Endothelial cell of umbilical vein (primary cell): ENCODE measurements at regions not wholly inside any gene's neighbourhood (a gene's known extent, or its start where the extent isn't known, plus 50 kb on each side); places are given as distances from the start of the nearest gene placed in this dataset.

Source experiments
- BruUV-seq: library from RNA; stranded (reverse); fragments of 400-500 nt; replicated peaks from 2 replicates; lab custom pipeline; 2021; lab: Mats Ljungman, UMichigan
- CTCF ChIA-PET: fragments of 300-600, 350-600 bp; sonication (Branson Sonifier 250); formaldehyde crosslinking; loops from one replicate; lab custom pipeline; 2021; ENCODE audit warnings: antibody characterized with exemption, inconsistent platforms; lab: Charles Lee
- POLR2A ChIA-PET: fragments of 300-600, 350-600 bp; sonication (Branson Sonifier 250); formaldehyde crosslinking; loops from one replicate; lab custom pipeline; 2021; ENCODE audit warnings: antibody characterized with exemption, inconsistent platforms; lab: Charles Lee
- DNase-seq: peaks from one replicate; pipeline ENCODE4 v3.0.0-alpha.2; 2011; ENCODE audit warnings: low read depth, low spot score
- FAIRE-seq: peaks from 2 replicates; lab custom pipeline; 2011; peaks lifted over from hg19 to GRCh38; lab: Jason Lieb, UNC
- H2AFZ ChIP-seq: 2 replicates; pipeline ENCODE4 v1.6.0; 2012; ENCODE audit warnings: low read depth, low read length, control low read depth, inconsistent platforms
- H3K27ac ChIP-seq: 2 replicates; pipeline ENCODE4 v1.5.1; 2011; ENCODE audit warnings: low read depth, mild to moderate bottlenecking, control low read depth, low read length, moderate library complexity; ENCODE audit not compliant: insufficient read depth
- H3K27me3 ChIP-seq, 2 experiments: 2 replicates each; pipeline versions ENCODE4 v1.6.0 to v1.6.1; 2011; ENCODE audit warnings: low read length in 2 of 2, mixed read lengths in 1 of 2; ENCODE audit not compliant: control insufficient read depth in 2 of 2, insufficient read depth in 2 of 2
- H3K36me3 ChIP-seq, 2 experiments: 2 replicates in 1 of 2; 3 replicates in 1 of 2; pipeline ENCODE4 v1.5.1; 2011; ENCODE audit warnings: low read length in 2 of 2, mild to moderate bottlenecking in 1 of 2, moderate library complexity in 1 of 2; ENCODE audit not compliant: control insufficient read depth in 2 of 2, insufficient read depth in 2 of 2; ENCODE audit errors: extremely low read depth in 1 of 2
- H3K4me1 ChIP-seq: 3 replicates; pipeline ENCODE4 v1.5.1; 2011; ENCODE audit warnings: mild to moderate bottlenecking, low read length; ENCODE audit not compliant: control insufficient read depth, insufficient read depth; ENCODE audit errors: extremely low read depth
- H3K4me2 ChIP-seq: 2 replicates; pipeline ENCODE4 v1.6.1; 2011; ENCODE audit warnings: low read length, control low read depth, mixed read lengths; ENCODE audit not compliant: insufficient read depth
- H3K4me3 ChIP-seq, 3 experiments: fragments of 200-600 bp in 1 of 3; sonication (generic), shearing (Covaris generic) in 1 of 3; replicated peaks in 1 of 3; 2 replicates each; pipeline ENCODE4 v1.5.1; 2011 to 2016; ENCODE audit warnings: control low read depth in 3 of 3, low read length in 3 of 3, mild to moderate bottlenecking in 2 of 3, inconsistent platforms in 1 of 3, low read depth in 1 of 3, moderate library complexity in 1 of 3; ENCODE audit not compliant: insufficient read depth in 1 of 3
- H3K79me2 ChIP-seq: 2 replicates; pipeline ENCODE4 v1.6.0; 2012; ENCODE audit warnings: low read length, inconsistent platforms; ENCODE audit not compliant: control insufficient read depth, insufficient read depth
- H3K9ac ChIP-seq: replicated peaks from 2 replicates; pipeline ENCODE3; 2011; ENCODE audit warnings: low read length, control low read depth; ENCODE audit not compliant: insufficient read depth; ENCODE audit errors: extremely low read depth
- H3K9me1 ChIP-seq: replicated peaks from 3 replicates; pipeline ENCODE4 v1.6.0; 2011; ENCODE audit warnings: mild to moderate bottlenecking, low read length; ENCODE audit not compliant: control insufficient read depth, insufficient read depth; ENCODE audit errors: extremely low read depth
- H3K9me3 ChIP-seq: replicated peaks from 2 replicates; pipeline ENCODE4 v1.5.1; 2012; ENCODE audit warnings: low read length, inconsistent platforms; ENCODE audit not compliant: control insufficient read depth, insufficient read depth
- H4K20me1 ChIP-seq: replicated peaks from 2 replicates; pipeline ENCODE3; 2011; ENCODE audit warnings: mild to moderate bottlenecking, low read length; ENCODE audit not compliant: control insufficient read depth, insufficient read depth; ENCODE audit errors: extremely low read depth
- CTCF ChIP-seq, 2 donors: IDR thresholded peaks; 1 replicate in 1 of 2; 2 replicates in 1 of 2; pipeline ENCODE4 v1.5.1; 2011; ENCODE audit warnings: low read length in 2 of 2, mild to moderate bottlenecking in 2 of 2, moderate library complexity in 2 of 2, control low read depth in 1 of 2, inconsistent platforms in 1 of 2, low read depth in 1 of 2; ENCODE audit not compliant: insufficient read depth in 1 of 2; ENCODE audit errors: extremely low read depth in 1 of 2
- EZH2 ChIP-seq: IDR thresholded peaks from 2 replicates; pipeline ENCODE4 v1.6.1; 2012; ENCODE audit warnings: borderline replicate concordance, low read depth, mild to moderate bottlenecking, moderate library complexity, low read length, inconsistent platforms; ENCODE audit not compliant: severe bottlenecking
- FOS ChIP-seq: IDR thresholded peaks from 2 replicates; pipeline ENCODE4 v1.6.1; 2011; ENCODE audit warnings: mild to moderate bottlenecking, low read length, moderate library complexity, borderline replicate concordance; ENCODE audit not compliant: insufficient read depth
- GATA2 ChIP-seq: IDR thresholded peaks from 2 replicates; pipeline ENCODE4 v1.7.0; 2011; ENCODE audit warnings: low read depth, mild to moderate bottlenecking, moderate library complexity, mixed read lengths, low read length; ENCODE audit not compliant: insufficient read length, insufficient read depth
- JUN ChIP-seq: IDR thresholded peaks from 2 replicates; pipeline ENCODE4 v1.6.1; 2011; ENCODE audit warnings: borderline replicate concordance, low read depth; ENCODE audit not compliant: insufficient read length, insufficient read depth
- MAX ChIP-seq: IDR thresholded peaks from 2 replicates; pipeline ENCODE4 v1.6.1; 2011; ENCODE audit not compliant: insufficient read depth, insufficient read length
- MYC ChIP-seq: IDR thresholded peaks from one replicate; pipeline ENCODE4 v1.6.1; 2011; ENCODE audit warnings: mild to moderate bottlenecking, low read depth, low read length
- POLR2A ChIP-seq: IDR thresholded peaks from 2 replicates; pipeline ENCODE4 v1.6.1; 2012; ENCODE audit warnings: low read depth, mild to moderate bottlenecking, control low read depth, low read length
- POLR2AphosphoS5 ChIP-seq: IDR thresholded peaks from 2 replicates; pipeline ENCODE4 v1.6.1; 2012; ENCODE audit warnings: low read depth, mild to moderate bottlenecking, control low read depth, low read length, moderate library complexity; ENCODE audit not compliant: insufficient read depth
- dilution Hi-C: fragments of 300-500 bp; cut with MboI; formaldehyde crosslinking; loops from one replicate; pipeline ENCODE4 v1.15.0; 2019; ENCODE audit warnings: low sequenced_read_pairs; ENCODE audit not compliant: extremely low pct_ligation_motif_present
- intact Hi-C: fragments of 100-400 bp; cut with micrococcal nuclease; formaldehyde crosslinking; loops from one replicate; pipeline ENCODE4 v1.10.0; 2022

GRCh38 chr7:153100691-153101237, 341.2 kb downstream of the ACTR3B start:
- CTCF ChIA-PET, result no interaction called here
- POLR2A ChIA-PET, result no interaction called here

GRCh38 chr7:153103202-153103601, 343.6 kb downstream of the ACTR3B start:
- H3K27me3 ChIP-seq, result no peaks in the 10 kb centered on the region
- no peaks in the 10 kb centered on the region for H4K20me1 ChIP-seq
- no peak for TF ChIP-seq CTCF (IDR thresholded peaks at IDR 0.05; ENCODE audit: extremely low read depth in 1 of 2, insufficient read depth in 1 of 2, low read depth in 1 of 2, low read length in 2 of 2)
- no peak for TF ChIP-seq EZH2
- no peak for TF ChIP-seq MAX
- TF ChIP-seq JUN, result no peak
- no peak for TF ChIP-seq FOS
- no peak for TF ChIP-seq POLR2AphosphoS5
- no peak for TF ChIP-seq GATA2
- no peak for TF ChIP-seq POLR2A
- TF ChIP-seq MYC, result no peak
- H3K27ac ChIP-seq, result no peak overlapping the region
- no peak overlapping the region for H3K4me3 ChIP-seq
- no peak overlapping the region for H3K9ac ChIP-seq
- H3K4me2 ChIP-seq, result no peak overlapping the region
- BruUV-seq, result no TSS peak
- CTCF ChIA-PET, result no interaction called here
- H3K36me3 ChIP-seq, result no peaks in the 10 kb centered on the region
- H2AFZ ChIP-seq, result no peak overlapping the region
- DNase-seq (no peak), FAIRE-seq (no peak)
- intact Hi-C loops, result no loop called here
- dilution Hi-C loops, result no loop called here
- H3K4me1 ChIP-seq, result no peaks in the 10 kb centered on the region
- H3K9me3 ChIP-seq, result no peaks in the 10 kb centered on the region
- POLR2A ChIA-PET, result no interaction called here
- H3K9me1 ChIP-seq, result no peaks in the 10 kb centered on the region
- H3K79me2 ChIP-seq, result no peaks in the 10 kb centered on the region

More at GRCh38 chr7:153100691-153101237, 341.2 kb downstream of the ACTR3B start:
- Histone ChIP-seq H3K27me3 (no peaks in the 10 kb centered on the region), H3K4me2 (no peak overlapping the region), H3K4me1 (no peaks in the 10 kb centered on the region), H3K27ac (no peak overlapping the region), H2AFZ (no peak overlapping the region), H3K4me3 (no peak overlapping the region), H3K9me1 (no peaks in the 10 kb centered on the region), H3K36me3 (no peaks in the 10 kb centered on the region), H3K79me2 (no peaks in the 10 kb centered on the region), H3K9me3 (no peaks in the 10 kb centered on the region), H4K20me1 (no peaks in the 10 kb centered on the region), H3K9ac (no peak overlapping the region)
- no peak for TF ChIP-seq JUN
- TF ChIP-seq GATA2, result no peak
- TF ChIP-seq CTCF (IDR thresholded peaks at IDR 0.05; ENCODE audit: extremely low read depth in 1 of 2, insufficient read depth in 1 of 2, low read depth in 1 of 2, low read length in 2 of 2), result no peak
- dilution Hi-C loops, result no loop called here
- peak; percentile 70 for FAIRE-seq
- no peak for DNase-seq
- BruUV-seq, result no TSS peak
- intact Hi-C loops, result no loop called here
